ENCODE measurements at regions not wholly inside any gene's neighbourhood (a gene's known extent, or its start where the extent isn't known, plus 50 kb on each side); places are given as distances from the start of the nearest gene placed in this dataset.

DNA sequence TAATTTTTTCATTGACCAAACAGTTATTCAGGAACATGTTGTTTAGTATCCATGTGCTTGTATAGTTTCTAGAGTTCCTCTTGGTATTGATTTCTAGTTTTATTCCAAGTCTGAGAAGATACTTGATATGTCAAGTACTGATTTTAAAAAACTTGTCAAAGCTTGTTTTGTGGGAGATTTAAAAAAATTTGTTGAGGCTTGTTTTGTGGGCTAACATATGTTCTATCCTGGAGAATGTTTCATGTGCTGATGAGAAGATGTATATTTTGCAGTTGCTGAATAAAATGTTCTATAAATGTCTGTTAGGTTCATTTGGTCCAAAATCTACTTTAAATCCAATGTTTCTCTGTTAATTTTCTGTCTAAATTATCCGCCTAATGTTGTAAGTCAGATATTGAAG is 1065.1 kb upstream of the WWC1 start:
- H3K27me3 Mint-ChIP-seq: no peaks in the 10 kb centered on the region
- CTCF ChIA-PET: no interaction called here

DNA sequence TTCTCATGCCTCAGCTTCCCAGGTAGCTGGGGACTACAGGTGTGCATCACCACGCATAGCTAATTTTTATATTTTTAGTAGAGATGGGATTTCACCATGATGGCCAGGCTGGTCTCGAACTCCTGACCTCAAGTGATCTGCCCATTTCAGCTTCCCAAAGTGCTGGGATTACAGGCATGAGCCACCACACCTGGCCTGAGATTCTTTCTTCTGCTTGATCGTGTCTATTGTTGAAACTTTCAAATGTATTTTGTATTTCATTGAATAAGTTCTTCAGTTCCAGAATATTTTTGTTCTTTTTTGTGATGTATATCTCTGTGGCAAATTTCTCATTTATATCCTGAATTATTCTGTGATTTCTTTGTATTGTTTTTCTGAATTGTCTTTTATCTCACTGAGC is 1063.3 kb upstream of the WWC1 start:
- H3K4me1 Mint-ChIP-seq (ENCODE audit: low read depth): no peaks in the 10 kb centered on the region
- DNase-seq (no peak), ATAC-seq (no peak)
- POLR2A ChIA-PET: no interaction called here
- TF ChIP-seq CTCF (IDR thresholded peaks at IDR 0.05): no peak
- no peaks in the 10 kb centered on the region for H3K36me3 Mint-ChIP-seq (ENCODE audit: low read depth)
- H3K27me3 Mint-ChIP-seq: no peaks in the 10 kb centered on the region
- H3K4me3 Mint-ChIP-seq: no peak overlapping the region
- no peak overlapping the region for H3K27ac Mint-ChIP-seq
- H3K9me3 Mint-ChIP-seq: peaks cover 11% of the 10 kb centered on the region
- CTCF ChIA-PET: no interaction called here
- intact Hi-C loops (cut with micrococcal nuclease): no loop called here

More for the DNA sequence above, 1065.1 kb upstream of the WWC1 start:
- Mint-ChIP-seq H3K36me3 (ENCODE audit: low read depth) (no peaks in the 10 kb centered on the region), H3K4me1 (ENCODE audit: low read depth) (no peaks in the 10 kb centered on the region), H3K4me3 (no peak overlapping the region), H3K27ac (no peak overlapping the region), H3K9me3 (peaks cover 11% of the 10 kb centered on the region)
- ATAC-seq (no peak), DNase-seq (no peak)
- intact Hi-C loops (cut with micrococcal nuclease): no loop called here
- TF ChIP-seq CTCF (IDR thresholded peaks at IDR 0.05): no peak
- POLR2A ChIA-PET: no interaction called here

- ChIA-PET CTCF (no interaction called here), POLR2A (no interaction called here)
- no peak overlapping the region for H3K27ac Mint-ChIP-seq
- no peak for ATAC-seq
- peaks cover 10% of the 10 kb centered on the region for H3K9me3 Mint-ChIP-seq
- no peaks in the 10 kb centered on the region for H3K36me3 Mint-ChIP-seq (ENCODE audit: low read depth)
- no peak for TF ChIP-seq CTCF (IDR thresholded peaks at IDR 0.05)
- H3K4me1 Mint-ChIP-seq (ENCODE audit: low read depth): no peaks in the 10 kb centered on the region
- intact Hi-C loops (cut with micrococcal nuclease): no loop called here
- no peak overlapping the region for H3K4me3 Mint-ChIP-seq
- no peak for DNase-seq
- H3K27me3 Mint-ChIP-seq: no peaks in the 10 kb centered on the region
Observed at GRCh38 chr5:167229751-167230150, 1061.7 kb upstream of the WWC1 start.

DNA sequence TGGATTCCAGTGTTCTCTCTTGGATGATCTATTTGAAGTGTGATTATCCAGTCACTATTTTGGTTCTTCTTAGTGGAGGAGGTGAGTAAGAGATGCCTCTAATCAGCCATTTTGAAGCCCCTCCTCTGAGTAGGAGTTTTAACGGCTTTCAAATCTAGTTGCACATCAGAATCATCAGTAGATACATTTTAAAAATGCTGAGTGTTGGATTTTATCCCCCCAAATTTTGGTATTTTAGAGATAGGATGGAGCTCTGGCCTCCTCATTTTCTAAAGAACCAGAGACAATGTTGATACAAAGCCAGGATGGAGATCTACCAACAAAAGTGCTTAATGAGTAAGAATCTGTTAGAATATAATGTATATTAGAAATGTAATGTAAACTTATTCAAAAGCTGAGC is 1061.0 kb upstream of the WWC1 start:
- ChIA-PET CTCF (no interaction called here), POLR2A (no interaction called here)
- peaks cover 10% of the 10 kb centered on the region for H3K9me3 Mint-ChIP-seq
- H3K4me1 Mint-ChIP-seq (ENCODE audit: low read depth): no peaks in the 10 kb centered on the region
- H3K4me3 Mint-ChIP-seq: no peak overlapping the region
- no peak for TF ChIP-seq CTCF (IDR thresholded peaks at IDR 0.05)
- no peaks in the 10 kb centered on the region for H3K27me3 Mint-ChIP-seq
- DNase-seq (no peak), ATAC-seq (no peak)
- H3K36me3 Mint-ChIP-seq (ENCODE audit: low read depth): no peaks in the 10 kb centered on the region
- intact Hi-C loops (cut with micrococcal nuclease): no loop called here
- H3K27ac Mint-ChIP-seq: no peak overlapping the region

DNA sequence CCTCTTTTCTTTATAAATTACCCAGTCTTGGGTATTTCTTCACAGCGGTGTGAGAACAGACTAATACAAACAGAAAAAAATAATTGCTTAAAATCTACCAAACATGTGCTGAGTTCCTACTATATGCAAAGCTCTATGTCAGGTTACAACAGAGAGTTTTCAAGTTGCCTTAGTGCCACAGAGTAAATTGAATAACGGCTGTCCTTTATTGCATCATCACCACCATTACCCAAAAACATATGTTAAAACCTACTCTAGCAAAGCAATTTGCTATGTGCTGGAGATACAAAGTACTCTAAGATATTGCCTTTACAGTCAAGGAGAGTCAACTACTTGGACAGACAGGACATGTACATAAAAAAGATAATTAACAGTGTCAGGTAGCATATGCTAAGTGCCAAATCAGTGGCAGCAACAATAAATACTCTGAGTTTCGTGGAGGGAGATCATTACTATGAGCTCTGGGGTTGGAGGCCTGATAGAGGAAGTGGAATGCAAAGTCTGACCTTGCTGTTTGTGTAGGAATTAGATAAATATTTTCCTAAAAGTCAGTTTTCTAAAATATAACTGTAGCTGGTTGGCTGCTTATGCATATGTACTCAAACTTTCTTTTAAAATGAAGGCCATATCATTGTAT is 1058.7 kb upstream of the WWC1 start:
- intact Hi-C loops (cut with micrococcal nuclease): no loop called here
- no peaks in the 10 kb centered on the region for H3K36me3 Mint-ChIP-seq (ENCODE audit: low read depth)
- no peaks in the 10 kb centered on the region for H3K27me3 Mint-ChIP-seq

More for the DNA sequence above, 1058.7 kb upstream of the WWC1 start:
- POLR2A ChIA-PET: no interaction called here
- CTCF ChIA-PET: no interaction called here
- H3K9me3 Mint-ChIP-seq: peaks cover 9% of the 10 kb centered on the region
- DNase-seq (no peak), ATAC-seq (no peak)
- no peak for TF ChIP-seq CTCF (IDR thresholded peaks at IDR 0.05)
- H3K4me3 Mint-ChIP-seq: no peak overlapping the region
- no peaks in the 10 kb centered on the region for H3K4me1 Mint-ChIP-seq (ENCODE audit: low read depth)
- no peak overlapping the region for H3K27ac Mint-ChIP-seq

Data from activated CD8-positive, alpha-beta T cell treated with anti-CD3 and anti-CD28 coated beads for 36 hours (primary cell).